ENCODE measurements at regions not wholly inside any gene's neighbourhood (a gene's known extent, or its start where the extent isn't known, plus 50 kb on each side); places are given as distances from the start of the nearest gene placed in this dataset.
"Not testable (repeated sequence)": the region's sequence is repeated elsewhere in the genome, so short reads cannot be mapped to it uniquely, and the experiment has no call there.

- no peak for ATAC-seq (ENCODE audit: low FRiP score)
- DNase-seq (ENCODE audit: low spot score) = no peak
- TF ChIP-seq, protein P1, sequence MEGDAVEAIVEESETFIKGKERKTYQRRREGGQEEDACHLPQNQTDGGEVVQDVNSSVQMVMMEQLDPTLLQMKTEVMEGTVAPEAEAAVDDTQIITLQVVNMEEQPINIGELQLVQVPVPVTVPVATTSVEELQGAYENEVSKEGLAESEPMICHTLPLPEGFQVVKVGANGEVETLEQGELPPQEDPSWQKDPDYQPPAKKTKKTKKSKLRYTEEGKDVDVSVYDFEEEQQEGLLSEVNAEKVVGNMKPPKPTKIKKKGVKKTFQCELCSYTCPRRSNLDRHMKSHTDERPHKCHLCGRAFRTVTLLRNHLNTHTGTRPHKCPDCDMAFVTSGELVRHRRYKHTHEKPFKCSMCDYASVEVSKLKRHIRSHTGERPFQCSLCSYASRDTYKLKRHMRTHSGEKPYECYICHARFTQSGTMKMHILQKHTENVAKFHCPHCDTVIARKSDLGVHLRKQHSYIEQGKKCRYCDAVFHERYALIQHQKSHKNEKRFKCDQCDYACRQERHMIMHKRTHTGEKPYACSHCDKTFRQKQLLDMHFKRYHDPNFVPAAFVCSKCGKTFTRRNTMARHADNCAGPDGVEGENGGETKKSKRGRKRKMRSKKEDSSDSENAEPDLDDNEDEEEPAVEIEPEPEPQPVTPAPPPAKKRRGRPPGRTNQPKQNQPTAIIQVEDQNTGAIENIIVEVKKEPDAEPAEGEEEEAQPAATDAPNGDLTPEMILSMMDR (IDR thresholded peaks at IDR 0.05) = no peak
Observed at GRCh38 chr6:141824350-141824749, 308.4 kb upstream of the GJE1 start.

- ATAC-seq (ENCODE audit: low FRiP score); DNase-seq (ENCODE audit: low spot score): not testable (repeated sequence)
Observed at GRCh38 chr6:141815039-141815438, 317.7 kb upstream of the GJE1 start.

DNA sequence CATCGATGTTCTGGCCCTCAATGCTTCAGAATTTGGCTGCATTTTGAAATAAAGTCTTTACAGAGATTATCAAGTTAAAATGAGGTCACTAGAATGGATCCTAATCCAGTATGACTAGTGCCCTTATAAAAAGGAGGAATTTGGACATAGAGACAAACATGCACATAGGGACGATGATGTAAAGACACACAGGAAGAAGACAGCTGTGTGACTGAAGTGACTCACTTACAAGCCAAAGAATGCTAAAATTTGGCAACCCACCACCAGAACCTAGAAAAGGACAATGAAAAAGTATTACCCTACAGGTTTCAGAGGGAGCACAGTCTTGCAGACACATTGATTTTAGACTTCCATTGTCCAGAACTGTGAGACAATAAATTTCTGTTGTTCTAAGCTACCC lies 322.8 kb upstream of the GJE1 start:
- ATAC-seq (ENCODE audit: low FRiP score) (no peak), DNase-seq (ENCODE audit: low spot score) (no peak)
- TF ChIP-seq, protein P1 (IDR thresholded peaks at IDR 0.05) = no peak

DNA sequence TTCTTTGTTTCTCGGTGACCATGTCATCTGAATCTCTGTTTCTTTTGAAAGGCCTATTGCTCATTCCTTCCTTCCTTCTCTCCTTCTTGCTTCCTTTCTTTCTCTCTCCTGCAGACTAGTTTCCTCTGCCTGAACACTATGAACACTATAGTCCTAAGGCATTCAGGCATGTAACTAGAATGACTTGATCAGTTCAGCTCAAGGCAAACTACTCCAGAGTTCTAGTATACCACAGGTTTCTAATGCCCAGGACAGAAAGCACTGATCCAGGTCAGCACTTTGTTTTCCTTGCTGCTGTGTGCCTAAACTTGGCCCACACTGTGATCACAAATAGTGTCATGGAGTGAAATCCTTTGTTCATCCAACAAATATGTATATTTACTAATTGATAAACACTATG lies 324.1 kb upstream of the GJE1 start:
- no peak for ATAC-seq (ENCODE audit: low FRiP score)
- TF ChIP-seq, protein P1 (IDR thresholded peaks at IDR 0.05) = no peak
- DNase-seq (ENCODE audit: low spot score) = no peak

DNA sequence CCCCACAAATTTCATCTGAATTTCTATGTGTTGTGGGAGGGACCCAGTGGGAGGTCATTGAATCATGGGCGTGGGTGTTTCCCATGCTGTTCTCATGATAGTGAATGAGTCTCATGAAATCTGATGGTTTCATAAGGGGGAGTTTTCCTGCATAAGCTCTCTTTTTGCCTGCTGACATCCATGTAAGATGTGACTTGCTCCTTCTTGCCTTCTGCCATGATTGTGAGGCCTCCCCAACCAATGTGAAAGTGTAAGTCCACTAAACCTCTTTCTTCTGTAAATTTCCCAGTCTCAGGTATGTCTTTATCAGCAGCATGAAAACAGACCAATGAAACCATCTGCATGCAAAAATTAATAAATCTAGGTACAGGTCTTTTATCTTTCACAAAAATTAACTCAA lies 331.8 kb upstream of the GJE1 start:
- DNase-seq (ENCODE audit: low spot score); ATAC-seq (ENCODE audit: low FRiP score): not testable (repeated sequence)

DNA sequence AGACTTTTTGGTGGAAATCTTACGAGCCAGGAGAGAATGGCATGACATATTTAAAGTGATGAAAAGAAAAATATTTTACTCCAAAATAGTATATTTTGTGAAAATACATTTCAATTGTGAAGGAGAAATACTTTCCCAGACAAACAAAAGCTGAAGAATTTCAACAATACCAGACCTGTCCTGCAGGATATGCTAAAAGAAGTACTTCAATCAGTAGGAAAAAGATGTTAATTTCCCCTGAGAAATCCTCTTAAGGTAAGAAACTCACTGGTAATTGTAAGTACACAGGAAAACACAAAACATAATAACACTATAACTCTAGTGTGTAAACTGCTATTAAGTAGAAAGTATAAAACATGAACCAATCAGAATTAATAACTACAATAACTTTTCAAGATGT lies 341.8 kb upstream of the GJE1 start:
- TF ChIP-seq, protein P1 (IDR thresholded peaks at IDR 0.05) = no peak
- DNase-seq (ENCODE audit: low spot score) (no peak), ATAC-seq (ENCODE audit: low FRiP score) (no peak)

DNA sequence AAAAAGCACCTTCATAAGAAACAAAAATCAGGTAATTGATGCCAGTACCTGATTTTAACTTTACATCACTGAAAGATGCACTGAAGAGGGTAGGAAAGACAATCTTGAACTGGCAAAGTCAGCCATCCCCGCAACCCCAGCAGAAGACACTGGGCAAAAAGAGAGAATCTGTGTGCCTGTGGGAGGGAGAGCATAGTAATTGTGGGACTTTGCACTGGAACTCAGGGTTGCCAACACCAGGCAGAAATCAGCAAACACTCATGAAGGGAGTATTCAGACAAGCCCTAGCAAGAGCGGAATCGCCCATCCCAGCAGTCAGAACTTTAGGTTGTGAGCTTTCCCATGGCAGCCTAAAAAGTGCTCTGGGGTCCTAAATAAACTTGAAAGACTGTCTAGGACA lies 344.6 kb upstream of the GJE1 start:
- ATAC-seq (ENCODE audit: low FRiP score) = no peak
- TF ChIP-seq, protein P1 (IDR thresholded peaks at IDR 0.05) = no peak
- DNase-seq (ENCODE audit: low spot score) = no peak

DNA sequence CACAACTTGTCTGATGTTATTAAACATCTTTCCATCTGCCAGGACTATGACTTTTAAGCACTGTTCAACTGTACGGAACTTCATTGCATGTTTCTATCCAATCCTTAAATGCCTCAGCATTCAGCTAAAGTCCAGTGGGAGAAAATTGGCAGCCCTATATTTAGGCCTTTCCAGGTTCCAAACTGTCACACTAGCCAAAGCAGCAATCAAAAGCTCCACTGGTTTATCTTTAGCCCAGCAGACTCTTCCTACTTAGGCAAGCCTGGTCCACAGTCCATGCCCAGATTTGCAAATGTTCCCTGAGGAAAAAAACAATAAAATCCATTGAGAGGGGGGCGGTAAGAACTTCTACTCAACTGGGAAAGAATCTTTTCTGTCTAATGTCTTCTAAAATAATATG lies 349.1 kb upstream of the GJE1 start:
- TF ChIP-seq, protein P1 (IDR thresholded peaks at IDR 0.05) = no peak
- ATAC-seq (ENCODE audit: low FRiP score) (no peak), DNase-seq (ENCODE audit: low spot score) (no peak)
